ENCODE measurements at regions not wholly inside any gene's neighbourhood (a gene's known extent, or its start where the extent isn't known, plus 50 kb on each side); places are given as distances from the start of the nearest gene placed in this dataset.

- H3K27me3 ChIP-seq (ENCODE audit: control insufficient read depth in 2 of 2, insufficient read depth in 2 of 2, low read length in 2 of 2): no peaks in the 10 kb centered on the region
- TF ChIP-seq CTCF (IDR thresholded peaks at IDR 0.05): no peak
- no peak overlapping the region for H2AFZ ChIP-seq (ENCODE audit: insufficient read depth, low read depth, low read length, poor library complexity, severe bottlenecking)
- peaks cover 4 to 11% (median 11%) of the 10 kb centered on the region in 3 donors for H3K27me3 Mint-ChIP-seq (ENCODE audit: low read depth in 3 of 3)
- no peak overlapping the region for H3K4me3 ChIP-seq (replicated peaks in 1 of 3; ENCODE audit: low read depth in 2 of 3, low read length in 3 of 3)
- H3K79me2 ChIP-seq (ENCODE audit: insufficient read depth, low read length): no peaks in the 10 kb centered on the region
- H3K9me3 ChIP-seq (replicated peaks in 1 of 2; ENCODE audit: control insufficient read depth in 1 of 2, insufficient read depth in 1 of 2, low read length in 2 of 2): no peaks in the 10 kb centered on the region
- no peak overlapping the region for H3K27ac Mint-ChIP-seq
- H3K36me3 ChIP-seq (replicated peaks in 1 of 2; ENCODE audit: control insufficient read depth in 1 of 2, insufficient read depth in 2 of 2, low read length in 2 of 2): no peaks in the 10 kb centered on the region
- H3K9me3 Mint-ChIP-seq: no peaks in the 10 kb centered on the region
- H3K36me3 Mint-ChIP-seq: no peaks in the 10 kb centered on the region
- 100% methylated on average over 1 of the region's 6 CpGs for WGBS (ENCODE audit: insufficient coverage)
- no peak overlapping the region for H3K27ac ChIP-seq (ENCODE audit: low read depth in 1 of 2, low read length in 2 of 2)
- intact Hi-C loops (cut with micrococcal nuclease): no loop called here
- no peak overlapping the region for H3K4me3 Mint-ChIP-seq
- H3K9ac ChIP-seq (ENCODE audit: insufficient read depth, low read length, poor library complexity, severe bottlenecking): no peak overlapping the region
- H3K4me1 ChIP-seq (ENCODE audit: control insufficient read depth in 1 of 2, insufficient read depth in 2 of 2, low read length in 2 of 2): no peaks in the 10 kb centered on the region
- no peak overlapping the region for H3K4me2 ChIP-seq (replicated peaks; ENCODE audit: extremely low read depth, low read length, poor library complexity, severe bottlenecking)
- H3K4me1 Mint-ChIP-seq: no peaks in the 10 kb centered on the region
- no peak for DNase-seq
- H4K20me1 ChIP-seq (ENCODE audit: insufficient read depth, low read length): no peaks in the 10 kb centered on the region
Measured at GRCh38 chr2:237209885-237210284, 124.2 kb downstream of the COPS8 start.

- H3K36me3 ChIP-seq (replicated peaks in 1 of 2; ENCODE audit: control insufficient read depth in 1 of 2, insufficient read depth in 2 of 2, low read length in 2 of 2): no peaks in the 10 kb centered on the region
- TF ChIP-seq CTCF (IDR thresholded peaks at IDR 0.05): no peak
- Mint-ChIP-seq H3K27ac (no peak overlapping the region), H3K9me3 (no peaks in the 10 kb centered on the region), H3K27me3 (ENCODE audit: low read depth in 3 of 3) (peaks cover 4 to 10% (median 8%) of the 10 kb centered on the region in 3 donors), H3K36me3 (no peaks in the 10 kb centered on the region), H3K4me1 (no peaks in the 10 kb centered on the region), H3K4me3 (no peak overlapping the region)
- no peaks in the 10 kb centered on the region for H4K20me1 ChIP-seq (ENCODE audit: insufficient read depth, low read length)
- no peak overlapping the region for H2AFZ ChIP-seq (ENCODE audit: insufficient read depth, low read depth, low read length, poor library complexity, severe bottlenecking)
- intact Hi-C loops (cut with micrococcal nuclease): no loop called here
- no peaks in the 10 kb centered on the region for H3K27me3 ChIP-seq (ENCODE audit: control insufficient read depth in 2 of 2, insufficient read depth in 2 of 2, low read length in 2 of 2)
- no peak overlapping the region for H3K4me2 ChIP-seq (replicated peaks; ENCODE audit: extremely low read depth, low read length, poor library complexity, severe bottlenecking)
- H3K27ac ChIP-seq (ENCODE audit: low read depth in 1 of 2, low read length in 2 of 2): no peak overlapping the region
- no peaks in the 10 kb centered on the region for H3K79me2 ChIP-seq (ENCODE audit: insufficient read depth, low read length)
- H3K4me1 ChIP-seq (ENCODE audit: control insufficient read depth in 1 of 2, insufficient read depth in 2 of 2, low read length in 2 of 2): no peaks in the 10 kb centered on the region
- no peak for DNase-seq
- no peaks in the 10 kb centered on the region for H3K9me3 ChIP-seq (replicated peaks in 1 of 2; ENCODE audit: control insufficient read depth in 1 of 2, insufficient read depth in 1 of 2, low read length in 2 of 2)
- no peak overlapping the region for H3K9ac ChIP-seq (ENCODE audit: insufficient read depth, low read length, poor library complexity, severe bottlenecking)
- no peak overlapping the region for H3K4me3 ChIP-seq (replicated peaks in 1 of 3; ENCODE audit: low read depth in 2 of 3, low read length in 3 of 3)
- whole genome bisulfite sequencing (ENCODE audit: insufficient coverage): 92% methylated on average over 5 of the region's 7 CpGs
Measured at GRCh38 chr2:237210297-237210696, 124.6 kb downstream of the COPS8 start.
